WTC11 (cell line): ENCODE measurements at regions not wholly inside any gene's neighbourhood (a gene's known extent, or its start where the extent isn't known, plus 50 kb on each side); places are given as distances from the start of the nearest gene placed in this dataset.
"Not testable (repeated sequence)": the region's sequence is repeated elsewhere in the genome, so short reads cannot be mapped to it uniquely, and the experiment has no call there.

Source experiments
- ATAC-seq: fragments of 200-7000 bp; cut with Tn5 transposase; 2 replicates; pipeline ENCODE4 v1.10.0; 2021; ENCODE audit warnings: mild to moderate bottlenecking, moderate library complexity
- CTCF ChIA-PET: fragments of 300-600 bp; sonication (Branson Sonifier 250); formaldehyde crosslinking; loops from one replicate; lab custom pipeline; 2021; ENCODE audit warnings: antibody characterized with exemption; lab: Charles Lee
- POLR2A ChIA-PET: fragments of 350-600 bp; sonication (Branson Sonifier 250); formaldehyde crosslinking; loops from one replicate; lab custom pipeline; 2021; ENCODE audit warnings: antibody characterized with exemption; lab: Charles Lee
- DNase-seq: peaks from one replicate; pipeline ENCODE4 v3.0.0; 2021; ENCODE audit warnings: low spot score
- H3K27ac Mint-ChIP-seq: 2 replicates; pipeline ENCODE4 v1.8.0; 2021; ENCODE audit warnings: mixed read lengths
- H3K27me3 Mint-ChIP-seq: 2 replicates; pipeline ENCODE4 v1.8.0; 2021; ENCODE audit warnings: low read depth, mild to moderate bottlenecking, moderate library complexity, mixed read lengths
- H3K36me3 Mint-ChIP-seq: 2 replicates; pipeline ENCODE4 v1.8.0; 2021; ENCODE audit warnings: mixed read lengths
- H3K4me1 Mint-ChIP-seq: 2 replicates; pipeline ENCODE4 v1.8.0; 2022; ENCODE audit warnings: mixed read lengths
- H3K4me3 Mint-ChIP-seq: 2 replicates; pipeline ENCODE4 v1.8.0; 2021; ENCODE audit warnings: mild to moderate bottlenecking, moderate library complexity, mixed read lengths
- H3K9me3 Mint-ChIP-seq: 2 replicates; pipeline ENCODE4 v1.8.0; 2021; ENCODE audit warnings: mixed read lengths
- AR ChIP-seq: fragments of 250-450 bp; sonication (Bioruptor Pico); IDR thresholded peaks from 2 replicates; pipeline ENCODE4 v1.9.0; 2021; ENCODE audit warnings: mild to moderate bottlenecking
- ATF3 ChIP-seq: sonication (generic); formaldehyde crosslinking; conservative IDR thresholded peaks from 2 replicates; pipeline ENCODE4 v1.8.1; 2022; ENCODE audit warnings: mild to moderate bottlenecking, missing genetic modification reagents
- CTCF ChIP-seq: fragments of 200-600 bp; IDR thresholded peaks from 2 replicates; pipeline ENCODE4 v1.8.0; 2022; ENCODE audit warnings: antibody characterized with exemption
- FOXP4 ChIP-seq: sonication (generic); formaldehyde crosslinking; IDR thresholded peaks from 2 replicates; pipeline ENCODE4 v1.8.0; 2022; ENCODE audit warnings: mild to moderate bottlenecking, missing genetic modification reagents
- NFATC4 ChIP-seq: fragments of 250-450 bp; sonication (Bioruptor Pico); IDR thresholded peaks from 2 replicates; pipeline ENCODE4 v1.9.0; 2021; ENCODE audit warnings: mild to moderate bottlenecking
- NFE2L1 ChIP-seq: sonication (generic); formaldehyde crosslinking; IDR thresholded peaks from 2 replicates; pipeline ENCODE4 v1.8.1; 2023; ENCODE audit warnings: missing genetic modification reagents
- ZMAT4 ChIP-seq: fragments of 250-450 bp; sonication (Bioruptor Pico); IDR thresholded peaks from 2 replicates; pipeline ENCODE4 v1.9.0; 2021; ENCODE audit warnings: mild to moderate bottlenecking
- ZNF138 ChIP-seq: sonication (generic); formaldehyde crosslinking; conservative IDR thresholded peaks from 2 replicates; pipeline ENCODE4 v1.8.1; 2022; ENCODE audit warnings: mild to moderate bottlenecking, moderate library complexity, missing genetic modification reagents
- ZNF317 ChIP-seq: sonication (generic); formaldehyde crosslinking; IDR thresholded peaks from 2 replicates; pipeline ENCODE4 v1.8.1; 2023; ENCODE audit warnings: low read depth, mild to moderate bottlenecking, moderate library complexity, missing genetic modification reagents, borderline replicate concordance
- ZNF423 ChIP-seq: fragments of 250-450 bp; sonication (Bioruptor Pico); IDR thresholded peaks from 2 replicates; pipeline ENCODE4 v2.1.2; 2022; ENCODE audit warnings: mild to moderate bottlenecking, moderate library complexity

GRCh38 chr7:121500360-121501058 is 104.4 kb upstream of the FAM3C start (continued):
- TF ChIP-seq AR (CRISPR knock-in tag) (no peak), ZNF423 (CRISPR knock-in tag) (no peak)

- CTCF ChIA-PET = no interaction called here
- TF ChIP-seq CTCF = no peak
- TF ChIP-seq ZNF317 (CRISPR knock-in tag) = no peak
- no peak for TF ChIP-seq NFATC4 (CRISPR knock-in tag)
- no peak for TF ChIP-seq FOXP4
- no peak for TF ChIP-seq ZMAT4 (CRISPR knock-in tag)
- TF ChIP-seq, all 79 proteins: peak for 0
- peaks cover 17% of the 10 kb centered on the region for H3K4me1 Mint-ChIP-seq
Measured at GRCh38 chr7:121499624-121500023, 103.5 kb upstream of the FAM3C start.

GRCh38 chr7:121498816-121499215 is 102.7 kb upstream of the FAM3C start:
- Mint-ChIP-seq H3K4me1 (peaks cover 15% of the 10 kb centered on the region), H3K27me3 (no peaks in the 10 kb centered on the region; the same call in 1 of the 2 replicates), H3K4me3 (no peak overlapping the region), H3K36me3 (peaks cover 36% of the 10 kb centered on the region), H3K27ac (no peak overlapping the region), H3K9me3 (peaks cover 40% of the 10 kb centered on the region)
- POLR2A ChIA-PET = no interaction called here
- DNase-seq (no peak), ATAC-seq (no peak)
- CTCF ChIA-PET = no interaction called here
- no peak for TF ChIP-seq NFE2L1 (CRISPR knock-in tag)
- TF ChIP-seq ZMAT4 (CRISPR knock-in tag) = no peak
- TF ChIP-seq ATF3 (CRISPR knock-in tag) = no peak
- TF ChIP-seq ZNF138 (CRISPR knock-in tag) = no peak

More at GRCh38 chr7:121499624-121500023, 103.5 kb upstream of the FAM3C start:
- POLR2A ChIA-PET = no interaction called here
- no peak for ATAC-seq
- H3K27me3 Mint-ChIP-seq = no peaks in the 10 kb centered on the region; the same call in 1 of the 2 replicates
- H3K9me3 Mint-ChIP-seq = peaks cover 48% of the 10 kb centered on the region
- H3K36me3 Mint-ChIP-seq = peaks cover 44% of the 10 kb centered on the region
- no peak overlapping the region for H3K27ac Mint-ChIP-seq
- no peak overlapping the region for H3K4me3 Mint-ChIP-seq
- no peak for DNase-seq

- H3K4me3 Mint-ChIP-seq, H3K4me1 Mint-ChIP-seq, CTCF ChIA-PET, POLR2A ChIA-PET, H3K27me3 Mint-ChIP-seq, ATAC-seq, H3K27ac Mint-ChIP-seq: not testable (repeated sequence)
- peaks cover 30% of the 10 kb centered on the region for H3K36me3 Mint-ChIP-seq
- H3K9me3 Mint-ChIP-seq = peaks cover 28% of the 10 kb centered on the region
- peak; percentile 14 for DNase-seq
Measured at GRCh38 chr7:121497545-121497944, 101.4 kb upstream of the FAM3C start.
